HCT116 (cell line): ENCODE measurements at regions not wholly inside any gene's neighbourhood (a gene's known extent, or its start where the extent isn't known, plus 50 kb on each side); places are given as distances from the start of the nearest gene placed in this dataset.

Experiments used
- CEBPB ChIP-seq: IDR thresholded peaks from 2 replicates; pipeline ENCODE4 v1.6.1; 2012; ENCODE audit warnings: low read depth
- EGR1 ChIP-seq: IDR thresholded peaks from 2 replicates; pipeline ENCODE4 v1.6.1; 2012; ENCODE audit warnings: low read depth
- EZH2 ChIP-seq: fragments of 200-600 bp; sonication (generic); IDR thresholded peaks from 2 replicates; pipeline ENCODE4 v1.6.1; 2017; ENCODE audit warnings: antibody characterized with exemption, mixed run types
- EZH2phosphoT487 ChIP-seq: fragments of 200-600 bp; IDR thresholded peaks from 2 replicates; pipeline ENCODE4 v1.6.1; 2018; ENCODE audit warnings: antibody characterized with exemption, borderline replicate concordance
- MAX ChIP-seq: IDR thresholded peaks from 2 replicates; pipeline ENCODE4 v1.6.1; 2012
- TF ChIP-seq, protein P1 (sequence below), 3 experiments: fragments of 200-600 bp in 1 of 3; sonication (generic) in 1 of 3; IDR thresholded peaks in 2 of 3; conservative IDR thresholded peaks in 1 of 3; 2 replicates each; pipeline ENCODE4 v1.5.1; 2012 to 2017; ENCODE audit warnings: low read depth in 2 of 3, low read length in 2 of 3, antibody characterized with exemption in 1 of 3, borderline replicate concordance in 1 of 3, control low read depth in 1 of 3, mild to moderate bottlenecking in 1 of 3, mixed read lengths in 1 of 3, mixed run types in 1 of 3, moderate library complexity in 1 of 3; ENCODE audit not compliant: insufficient read depth in 1 of 3
- TF ChIP-seq, protein P2 (sequence below): IDR thresholded peaks from 2 replicates; pipeline ENCODE4 v1.6.1; 2012; ENCODE audit warnings: low read depth

DNA sequence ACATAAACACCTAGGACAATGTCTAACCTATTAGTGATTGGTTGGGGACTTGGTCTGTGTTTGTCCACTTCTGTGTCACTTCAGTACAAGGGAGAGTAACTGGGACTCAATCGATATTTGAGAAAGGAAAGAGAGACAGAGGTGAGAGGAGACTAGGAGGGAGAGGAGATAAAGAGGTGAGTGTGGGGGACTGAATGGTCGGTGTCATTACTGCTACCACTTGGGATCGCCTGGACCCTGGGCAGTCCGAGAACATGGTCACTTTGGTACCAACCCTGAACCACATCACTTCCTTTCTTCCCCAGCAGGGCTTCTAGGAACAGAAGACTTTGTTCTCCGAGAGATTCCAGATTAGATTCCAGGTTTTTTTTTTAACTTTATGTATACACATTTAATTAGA, 63.7 kb downstream of the GPR6 start:
- TF ChIP-seq EGR1 = no peak
- TF ChIP-seq, protein P1, sequence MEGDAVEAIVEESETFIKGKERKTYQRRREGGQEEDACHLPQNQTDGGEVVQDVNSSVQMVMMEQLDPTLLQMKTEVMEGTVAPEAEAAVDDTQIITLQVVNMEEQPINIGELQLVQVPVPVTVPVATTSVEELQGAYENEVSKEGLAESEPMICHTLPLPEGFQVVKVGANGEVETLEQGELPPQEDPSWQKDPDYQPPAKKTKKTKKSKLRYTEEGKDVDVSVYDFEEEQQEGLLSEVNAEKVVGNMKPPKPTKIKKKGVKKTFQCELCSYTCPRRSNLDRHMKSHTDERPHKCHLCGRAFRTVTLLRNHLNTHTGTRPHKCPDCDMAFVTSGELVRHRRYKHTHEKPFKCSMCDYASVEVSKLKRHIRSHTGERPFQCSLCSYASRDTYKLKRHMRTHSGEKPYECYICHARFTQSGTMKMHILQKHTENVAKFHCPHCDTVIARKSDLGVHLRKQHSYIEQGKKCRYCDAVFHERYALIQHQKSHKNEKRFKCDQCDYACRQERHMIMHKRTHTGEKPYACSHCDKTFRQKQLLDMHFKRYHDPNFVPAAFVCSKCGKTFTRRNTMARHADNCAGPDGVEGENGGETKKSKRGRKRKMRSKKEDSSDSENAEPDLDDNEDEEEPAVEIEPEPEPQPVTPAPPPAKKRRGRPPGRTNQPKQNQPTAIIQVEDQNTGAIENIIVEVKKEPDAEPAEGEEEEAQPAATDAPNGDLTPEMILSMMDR (IDR thresholded peaks at IDR 0.05 in 2 of 3, conservative IDR thresholded peaks at IDR 0.05 in 1 of 3; ENCODE audit: borderline replicate concordance in 1 of 3, insufficient read depth in 1 of 3, low read depth in 2 of 3, low read length in 2 of 3) = no peak
- no peak for TF ChIP-seq EZH2phosphoT487
- no peak for TF ChIP-seq CEBPB
- no peak for TF ChIP-seq EZH2
- TF ChIP-seq MAX = no peak
- TF ChIP-seq, protein P2, sequence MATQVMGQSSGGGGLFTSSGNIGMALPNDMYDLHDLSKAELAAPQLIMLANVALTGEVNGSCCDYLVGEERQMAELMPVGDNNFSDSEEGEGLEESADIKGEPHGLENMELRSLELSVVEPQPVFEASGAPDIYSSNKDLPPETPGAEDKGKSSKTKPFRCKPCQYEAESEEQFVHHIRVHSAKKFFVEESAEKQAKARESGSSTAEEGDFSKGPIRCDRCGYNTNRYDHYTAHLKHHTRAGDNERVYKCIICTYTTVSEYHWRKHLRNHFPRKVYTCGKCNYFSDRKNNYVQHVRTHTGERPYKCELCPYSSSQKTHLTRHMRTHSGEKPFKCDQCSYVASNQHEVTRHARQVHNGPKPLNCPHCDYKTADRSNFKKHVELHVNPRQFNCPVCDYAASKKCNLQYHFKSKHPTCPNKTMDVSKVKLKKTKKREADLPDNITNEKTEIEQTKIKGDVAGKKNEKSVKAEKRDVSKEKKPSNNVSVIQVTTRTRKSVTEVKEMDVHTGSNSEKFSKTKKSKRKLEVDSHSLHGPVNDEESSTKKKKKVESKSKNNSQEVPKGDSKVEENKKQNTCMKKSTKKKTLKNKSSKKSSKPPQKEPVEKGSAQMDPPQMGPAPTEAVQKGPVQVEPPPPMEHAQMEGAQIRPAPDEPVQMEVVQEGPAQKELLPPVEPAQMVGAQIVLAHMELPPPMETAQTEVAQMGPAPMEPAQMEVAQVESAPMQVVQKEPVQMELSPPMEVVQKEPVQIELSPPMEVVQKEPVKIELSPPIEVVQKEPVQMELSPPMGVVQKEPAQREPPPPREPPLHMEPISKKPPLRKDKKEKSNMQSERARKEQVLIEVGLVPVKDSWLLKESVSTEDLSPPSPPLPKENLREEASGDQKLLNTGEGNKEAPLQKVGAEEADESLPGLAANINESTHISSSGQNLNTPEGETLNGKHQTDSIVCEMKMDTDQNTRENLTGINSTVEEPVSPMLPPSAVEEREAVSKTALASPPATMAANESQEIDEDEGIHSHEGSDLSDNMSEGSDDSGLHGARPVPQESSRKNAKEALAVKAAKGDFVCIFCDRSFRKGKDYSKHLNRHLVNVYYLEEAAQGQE = no peak
